GM21381 (cell line): ENCODE measurements at regions not wholly inside any gene's neighbourhood (a gene's known extent, or its start where the extent isn't known, plus 50 kb on each side); places are given as distances from the start of the nearest gene placed in this dataset.

Experiments used
- ATAC-seq: cut with Tn5 transposase; IDR thresholded peaks from one replicate; pipeline ENCODE4 v1.9.1; 2021; ENCODE audit warnings: mild to moderate bottlenecking, moderate library complexity; ENCODE audit not compliant: unreplicated experiment

GRCh38 chr18:24972577-24972976 is 379.4 kb downstream of the ZNF521 start:
- ATAC-seq = no peak

- ATAC-seq = no peak
Observed at GRCh38 chr18:24974431-24974830, 377.5 kb downstream of the ZNF521 start.

- no peak for ATAC-seq
Observed at GRCh38 chr18:24975496-24976372, 376.2 kb downstream of the ZNF521 start.

- no peak for ATAC-seq
Observed at GRCh38 chr18:24976502-24976901, 375.5 kb downstream of the ZNF521 start.

- no peak for ATAC-seq
Observed at GRCh38 chr18:24979235-24979634, 372.7 kb downstream of the ZNF521 start.

- ATAC-seq = no peak
Observed at GRCh38 chr18:24982831-24983230, 369.1 kb downstream of the ZNF521 start.

GRCh38 chr18:24983566-24984139 is 368.3 kb downstream of the ZNF521 start:
- ATAC-seq = no peak

GRCh38 chr18:24985586-24985985 is 366.4 kb downstream of the ZNF521 start:
- no peak for ATAC-seq

- no peak for ATAC-seq
Observed at GRCh38 chr18:24986666-24987302, 365.2 kb downstream of the ZNF521 start.

- ATAC-seq = no peak
Observed at GRCh38 chr18:24987303-24988252, 364.4 kb downstream of the ZNF521 start.

- ATAC-seq = no peak
Observed at GRCh38 chr18:24988253-24988840, 363.6 kb downstream of the ZNF521 start.

GRCh38 chr18:24989760-24990593 is 362.0 kb downstream of the ZNF521 start:
- no peak for ATAC-seq

GRCh38 chr18:24990671-24991134 is 361.3 kb downstream of the ZNF521 start:
- no peak for ATAC-seq

GRCh38 chr18:24991141-24992060 is 360.6 kb downstream of the ZNF521 start:
- ATAC-seq = no peak

- no peak for ATAC-seq
Observed at GRCh38 chr18:24992491-24992890, 359.5 kb downstream of the ZNF521 start.

- ATAC-seq = no peak
Observed at GRCh38 chr18:24993628-24994027, 358.3 kb downstream of the ZNF521 start.

- no peak for ATAC-seq
Observed at GRCh38 chr18:24995056-24995455, 356.9 kb downstream of the ZNF521 start.

GRCh38 chr18:24995755-24996154 is 356.2 kb downstream of the ZNF521 start:
- ATAC-seq = no peak
